Keratinocyte (primary cell): ENCODE measurements at regions not wholly inside any gene's neighbourhood (a gene's known extent, or its start where the extent isn't known, plus 50 kb on each side); places are given as distances from the start of the nearest gene placed in this dataset.

Experiments used
- DNase-seq: peaks from one replicate; pipeline ENCODE4 v3.0.0-alpha.2; 2011; ENCODE audit warnings: low read depth, missing footprints, low spot score
- FAIRE-seq: peaks from 2 replicates; lab custom pipeline; 2011; peaks lifted over from hg19 to GRCh38; lab: Jason Lieb, UNC
- H2AFZ ChIP-seq: 2 replicates; pipeline ENCODE4 v1.6.0; 2012; ENCODE audit warnings: low read length, control low read depth, inconsistent platforms; ENCODE audit not compliant: control insufficient read depth
- H3K27ac ChIP-seq: 2 replicates; pipeline ENCODE4 v1.5.1; 2011; ENCODE audit warnings: low read length; ENCODE audit not compliant: control insufficient read depth, insufficient read depth
- H3K27me3 ChIP-seq: 3 replicates; pipeline ENCODE4 v1.6.0; 2011; ENCODE audit warnings: low read length; ENCODE audit not compliant: control insufficient read depth, insufficient read depth; ENCODE audit errors: extremely low read depth
- H3K36me3 ChIP-seq, 2 experiments: 2 replicates in 1 of 2; 3 replicates in 1 of 2; pipeline ENCODE4 v1.5.1; 2011; ENCODE audit warnings: low read length in 2 of 2, mild to moderate bottlenecking in 1 of 2; ENCODE audit not compliant: control insufficient read depth in 2 of 2, insufficient read depth in 2 of 2; ENCODE audit errors: extremely low read depth in 1 of 2
- H3K4me1 ChIP-seq: 3 replicates; pipeline ENCODE4 v1.5.1; 2011; ENCODE audit warnings: low read length; ENCODE audit not compliant: control insufficient read depth, insufficient read depth; ENCODE audit errors: extremely low read depth
- H3K4me2 ChIP-seq: 3 replicates; pipeline ENCODE4 v1.6.0; 2011; ENCODE audit warnings: low read depth, low read length; ENCODE audit not compliant: control insufficient read depth, insufficient read depth; ENCODE audit errors: extremely low read depth
- H3K4me3 ChIP-seq, 3 experiments: fragments of 200-600 bp in 1 of 3; sonication (generic) in 1 of 3; 2 replicates in 2 of 3; 3 replicates in 1 of 3; pipeline ENCODE4 v1.5.1; 2011 to 2016; ENCODE audit warnings: low read length in 3 of 3, mild to moderate bottlenecking in 3 of 3, control low read depth in 2 of 3, inconsistent platforms in 1 of 3, low read depth in 1 of 3, mixed read lengths in 1 of 3, mixed run types in 1 of 3, moderate library complexity in 1 of 3; ENCODE audit not compliant: control insufficient read depth in 2 of 3, insufficient read depth in 2 of 3; ENCODE audit errors: extremely low read depth in 1 of 3
- H3K79me2 ChIP-seq: 2 replicates; pipeline ENCODE4 v1.6.0; 2012; ENCODE audit warnings: low read length; ENCODE audit not compliant: control insufficient read depth, insufficient read depth
- H3K9ac ChIP-seq: 3 replicates; pipeline ENCODE4 v1.6.0; 2011; ENCODE audit warnings: low read length; ENCODE audit not compliant: control insufficient read depth, insufficient read depth; ENCODE audit errors: extremely low read depth
- H3K9me1 ChIP-seq: 3 replicates; pipeline ENCODE4 v1.6.0; 2011; ENCODE audit warnings: low read length; ENCODE audit not compliant: control insufficient read depth, insufficient read depth; ENCODE audit errors: extremely low read depth
- H3K9me3 ChIP-seq: 2 replicates; pipeline ENCODE4 v1.5.1; 2012; ENCODE audit warnings: low read depth, low read length; ENCODE audit not compliant: control insufficient read depth
- H4K20me1 ChIP-seq: 3 replicates; pipeline ENCODE4 v1.6.0; 2011; ENCODE audit warnings: low read length; ENCODE audit not compliant: control insufficient read depth, insufficient read depth; ENCODE audit errors: extremely low read depth
- EZH2 ChIP-seq: IDR thresholded peaks from one replicate; pipeline ENCODE4 v1.6.1; 2012; ENCODE audit warnings: inconsistent platforms, mild to moderate bottlenecking, low read length, moderate library complexity
- dilution Hi-C: fragments of 300-500 bp; cut with MboI; formaldehyde crosslinking; loops from one replicate; pipeline ENCODE4 v1.7.0; 2020; ENCODE audit warnings: low sequenced_read_pairs; ENCODE audit not compliant: extremely low pct_ligation_motif_present
- TF ChIP-seq, protein P1 (sequence below), 3 experiments: IDR thresholded peaks in 1 of 3; conservative IDR thresholded peaks in 1 of 3; optimal IDR thresholded peaks in 1 of 3; 2 replicates in 2 of 3; 3 replicates in 1 of 3; pipeline versions ENCODE3 to v1.5.1; 2011; ENCODE audit warnings: low read length in 3 of 3, mild to moderate bottlenecking in 3 of 3, moderate library complexity in 2 of 3, control low read depth in 1 of 3, inconsistent platforms in 1 of 3; ENCODE audit not compliant: insufficient read depth in 2 of 3; ENCODE audit errors: extremely low read depth in 1 of 3

DNA sequence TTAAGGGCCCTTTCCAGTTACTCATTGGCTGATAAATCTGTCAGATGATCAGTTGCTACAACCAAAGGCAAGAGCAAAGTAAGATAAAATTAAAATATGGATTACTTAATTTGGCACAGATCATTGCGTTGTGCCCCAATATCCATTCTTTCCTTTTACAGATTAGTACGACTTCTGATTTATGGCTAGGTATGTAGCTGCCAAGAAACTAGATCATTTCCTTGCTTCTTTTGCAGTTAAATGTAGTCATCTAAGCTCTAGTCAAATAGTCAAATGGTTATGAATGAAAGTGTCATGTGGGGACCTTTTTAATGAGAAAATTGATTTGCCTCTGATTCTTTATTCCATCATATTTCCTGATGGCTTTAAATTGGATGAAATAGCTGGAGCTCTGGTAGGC lies 1039.9 kb upstream of the FLRT2 start:
- Histone ChIP-seq H2AFZ (no peak overlapping the region), H3K9me3 (no peaks in the 10 kb centered on the region), H3K4me3 (no peak overlapping the region), H4K20me1 (no peaks in the 10 kb centered on the region), H3K36me3 (no peaks in the 10 kb centered on the region), H3K27me3 (no peaks in the 10 kb centered on the region), H3K9me1 (no peaks in the 10 kb centered on the region), H3K4me2 (no peak overlapping the region), H3K9ac (no peak overlapping the region), H3K79me2 (no peaks in the 10 kb centered on the region), H3K4me1 (no peaks in the 10 kb centered on the region), H3K27ac (no peak overlapping the region)
- FAIRE-seq (no peak), DNase-seq (no peak)
- dilution Hi-C loops, result no loop called here
- TF ChIP-seq EZH2, result no peak
- TF ChIP-seq, protein P1, sequence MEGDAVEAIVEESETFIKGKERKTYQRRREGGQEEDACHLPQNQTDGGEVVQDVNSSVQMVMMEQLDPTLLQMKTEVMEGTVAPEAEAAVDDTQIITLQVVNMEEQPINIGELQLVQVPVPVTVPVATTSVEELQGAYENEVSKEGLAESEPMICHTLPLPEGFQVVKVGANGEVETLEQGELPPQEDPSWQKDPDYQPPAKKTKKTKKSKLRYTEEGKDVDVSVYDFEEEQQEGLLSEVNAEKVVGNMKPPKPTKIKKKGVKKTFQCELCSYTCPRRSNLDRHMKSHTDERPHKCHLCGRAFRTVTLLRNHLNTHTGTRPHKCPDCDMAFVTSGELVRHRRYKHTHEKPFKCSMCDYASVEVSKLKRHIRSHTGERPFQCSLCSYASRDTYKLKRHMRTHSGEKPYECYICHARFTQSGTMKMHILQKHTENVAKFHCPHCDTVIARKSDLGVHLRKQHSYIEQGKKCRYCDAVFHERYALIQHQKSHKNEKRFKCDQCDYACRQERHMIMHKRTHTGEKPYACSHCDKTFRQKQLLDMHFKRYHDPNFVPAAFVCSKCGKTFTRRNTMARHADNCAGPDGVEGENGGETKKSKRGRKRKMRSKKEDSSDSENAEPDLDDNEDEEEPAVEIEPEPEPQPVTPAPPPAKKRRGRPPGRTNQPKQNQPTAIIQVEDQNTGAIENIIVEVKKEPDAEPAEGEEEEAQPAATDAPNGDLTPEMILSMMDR (optimal IDR thresholded peaks at IDR 0.05 in 1 of 3, IDR thresholded peaks at IDR 0.05 in 1 of 3, conservative IDR thresholded peaks at IDR 0.05 in 1 of 3; ENCODE audit: extremely low read depth in 1 of 3, insufficient read depth in 2 of 3, low read length in 3 of 3), result no peak

DNA sequence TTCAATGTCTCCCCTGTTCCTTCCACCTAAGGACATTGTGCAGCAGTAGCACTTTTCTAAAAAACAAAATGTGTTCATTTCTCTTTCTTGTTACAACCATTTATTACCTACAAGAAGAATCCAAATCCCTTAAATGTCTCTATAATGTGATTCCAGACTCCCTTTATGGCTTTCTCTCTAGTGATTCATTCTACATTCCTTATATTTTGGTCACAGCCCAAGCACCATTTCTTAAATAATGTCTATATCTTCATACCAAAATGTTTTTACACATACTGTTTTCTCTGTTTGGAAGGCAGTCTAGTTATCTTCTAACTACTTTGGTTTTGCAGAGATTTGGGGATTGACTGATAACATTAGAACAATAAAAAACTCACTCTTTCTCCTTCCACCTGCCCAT lies 1037.3 kb upstream of the FLRT2 start:
- DNase-seq, result no peak

More for the DNA sequence above, 1037.3 kb upstream of the FLRT2 start:
- Histone ChIP-seq H2AFZ (no peak overlapping the region), H3K79me2 (no peaks in the 10 kb centered on the region), H3K9me3 (no peaks in the 10 kb centered on the region), H3K9me1 (no peaks in the 10 kb centered on the region), H4K20me1 (no peaks in the 10 kb centered on the region), H3K36me3 (no peaks in the 10 kb centered on the region), H3K4me3 (no peak overlapping the region), H3K27me3 (no peaks in the 10 kb centered on the region), H3K4me2 (no peak overlapping the region), H3K4me1 (no peaks in the 10 kb centered on the region), H3K27ac (no peak overlapping the region), H3K9ac (no peak overlapping the region)
- FAIRE-seq, result no peak
- dilution Hi-C loops, result no loop called here
- TF ChIP-seq, protein P1 (optimal IDR thresholded peaks at IDR 0.05 in 1 of 3, IDR thresholded peaks at IDR 0.05 in 1 of 3, conservative IDR thresholded peaks at IDR 0.05 in 1 of 3; ENCODE audit: extremely low read depth in 1 of 3, insufficient read depth in 2 of 3, low read length in 3 of 3), result no peak
- no peak for TF ChIP-seq EZH2
